ENCODE measurements at regions not wholly inside any gene's neighbourhood (a gene's known extent, or its start where the extent isn't known, plus 50 kb on each side); places are given as distances from the start of the nearest gene placed in this dataset.

- Mint-ChIP-seq H3K9me3 (peaks cover 16% of the 10 kb centered on the region), H3K27me3 (ENCODE audit: low read depth) (no peaks in the 10 kb centered on the region), H3K4me1 (peaks cover 4% of the 10 kb centered on the region), H3K27ac (no peak overlapping the region), H3K36me3 (ENCODE audit: low read depth) (no peaks in the 10 kb centered on the region), H3K4me3 (no peak overlapping the region)
- no peak for TF ChIP-seq CTCF (IDR thresholded peaks at IDR 0.05; ENCODE audit: unreplicated experiment in 3 of 3)
Observed at GRCh38 chrX:122565952-122566351, 618.1 kb upstream of the GRIA3 start.

GRCh38 chrX:122566401-122566800, 617.7 kb upstream of the GRIA3 start:
- H3K27ac Mint-ChIP-seq: peak overlapping the region in 1 of 3 experiments; percentile 24
- TF ChIP-seq CTCF (IDR thresholded peaks at IDR 0.05; ENCODE audit: unreplicated experiment in 3 of 3): no peak
- H3K27me3 Mint-ChIP-seq (ENCODE audit: low read depth): no peaks in the 10 kb centered on the region
- H3K4me1 Mint-ChIP-seq: peaks cover 4% of the 10 kb centered on the region
- H3K4me3 Mint-ChIP-seq: no peak overlapping the region
- no peaks in the 10 kb centered on the region for H3K36me3 Mint-ChIP-seq (ENCODE audit: low read depth)
- H3K9me3 Mint-ChIP-seq: peaks cover 15% of the 10 kb centered on the region

GRCh38 chrX:122567911-122568310, 616.2 kb upstream of the GRIA3 start:
- Mint-ChIP-seq H3K27me3 (ENCODE audit: low read depth) (no peaks in the 10 kb centered on the region), H3K36me3 (ENCODE audit: low read depth) (no peaks in the 10 kb centered on the region), H3K4me3 (no peak overlapping the region), H3K9me3 (peaks cover 15% of the 10 kb centered on the region), H3K27ac (no peak overlapping the region), H3K4me1 (peaks cover 4% of the 10 kb centered on the region)
- no peak for TF ChIP-seq CTCF (IDR thresholded peaks at IDR 0.05; ENCODE audit: unreplicated experiment in 3 of 3)

- Mint-ChIP-seq H3K4me1 (no peaks in the 10 kb centered on the region), H3K9me3 (peaks cover 22% of the 10 kb centered on the region), H3K4me3 (no peak overlapping the region), H3K27me3 (ENCODE audit: low read depth) (no peaks in the 10 kb centered on the region), H3K27ac (no peak overlapping the region), H3K36me3 (ENCODE audit: low read depth) (no peaks in the 10 kb centered on the region)
- no peak for TF ChIP-seq CTCF (IDR thresholded peaks at IDR 0.05; ENCODE audit: unreplicated experiment in 3 of 3)
Observed at GRCh38 chrX:122572461-122572860, 611.6 kb upstream of the GRIA3 start.

GRCh38 chrX:122579036-122579435, 605.0 kb upstream of the GRIA3 start:
- Mint-ChIP-seq H3K36me3 (ENCODE audit: low read depth) (no peaks in the 10 kb centered on the region), H3K27ac (no peak overlapping the region), H3K4me3 (no peak overlapping the region), H3K9me3 (peaks cover 20% of the 10 kb centered on the region), H3K4me1 (peaks cover 5% of the 10 kb centered on the region), H3K27me3 (ENCODE audit: low read depth) (no peaks in the 10 kb centered on the region)
- no peak for TF ChIP-seq CTCF (IDR thresholded peaks at IDR 0.05; ENCODE audit: unreplicated experiment in 3 of 3)

GRCh38 chrX:122579526-122579925, 604.6 kb upstream of the GRIA3 start:
- H3K27me3 Mint-ChIP-seq (ENCODE audit: low read depth): no peaks in the 10 kb centered on the region
- H3K27ac Mint-ChIP-seq: no peak overlapping the region
- no peak for TF ChIP-seq CTCF (IDR thresholded peaks at IDR 0.05; ENCODE audit: unreplicated experiment in 3 of 3)
- no peaks in the 10 kb centered on the region for H3K36me3 Mint-ChIP-seq (ENCODE audit: low read depth)
- H3K4me1 Mint-ChIP-seq: peaks cover 8% of the 10 kb centered on the region
- H3K4me3 Mint-ChIP-seq: no peak overlapping the region
- H3K9me3 Mint-ChIP-seq: peaks cover 18% of the 10 kb centered on the region

All from nephron (organoid).